EL (cell line): ENCODE measurements at regions not wholly inside any gene's neighbourhood (a gene's known extent, or its start where the extent isn't known, plus 50 kb on each side); places are given as distances from the start of the nearest gene placed in this dataset.
A peak's percentile ranks its signal among the peaks of the same experiment; 100 is the strongest.

Experiments
- DNase-seq: peaks from one replicate; pipeline ENCODE4 v3.0.0-alpha.2; 2016

DNA sequence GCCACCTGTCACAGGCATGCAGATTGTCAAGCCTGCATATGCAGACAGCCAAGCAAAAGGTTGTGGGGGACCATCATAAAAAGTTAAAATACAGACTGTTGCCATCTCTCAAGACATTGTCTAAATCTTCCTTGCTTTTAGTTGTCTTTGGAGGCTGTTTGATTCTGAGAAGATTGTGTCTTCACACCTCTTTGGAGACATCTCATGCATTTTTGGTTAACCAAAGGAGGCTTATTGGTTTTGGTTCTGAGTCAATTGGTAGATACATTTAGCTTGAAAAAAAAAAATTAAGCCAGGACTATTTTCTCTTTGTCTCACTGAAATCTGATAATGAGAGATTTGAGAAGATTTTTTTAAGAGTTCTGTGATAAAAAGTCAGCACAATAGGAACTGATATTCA lies 217.6 kb downstream of the LYPLAL1 start:
- no peak for DNase-seq

DNA sequence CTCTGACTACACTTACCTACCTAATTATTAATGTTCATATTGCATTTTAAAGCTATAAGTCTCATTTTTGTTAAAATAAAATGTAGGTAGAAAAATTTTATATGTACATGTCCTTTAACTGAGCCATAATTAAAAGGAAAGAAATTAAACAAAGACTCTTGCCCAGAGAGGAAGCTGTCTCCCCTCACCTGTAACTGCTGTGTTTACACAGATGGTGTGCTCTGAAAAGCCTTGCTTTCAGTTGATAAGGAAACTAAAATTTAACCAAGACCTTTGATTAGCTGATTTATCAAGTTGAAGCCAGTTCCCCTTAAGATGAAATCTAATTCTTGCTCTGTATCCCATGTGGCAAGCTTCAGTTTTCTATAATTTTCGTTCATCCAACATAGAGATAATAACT lies 213.5 kb downstream of the LYPLAL1 start:
- DNase-seq = no peak

DNA sequence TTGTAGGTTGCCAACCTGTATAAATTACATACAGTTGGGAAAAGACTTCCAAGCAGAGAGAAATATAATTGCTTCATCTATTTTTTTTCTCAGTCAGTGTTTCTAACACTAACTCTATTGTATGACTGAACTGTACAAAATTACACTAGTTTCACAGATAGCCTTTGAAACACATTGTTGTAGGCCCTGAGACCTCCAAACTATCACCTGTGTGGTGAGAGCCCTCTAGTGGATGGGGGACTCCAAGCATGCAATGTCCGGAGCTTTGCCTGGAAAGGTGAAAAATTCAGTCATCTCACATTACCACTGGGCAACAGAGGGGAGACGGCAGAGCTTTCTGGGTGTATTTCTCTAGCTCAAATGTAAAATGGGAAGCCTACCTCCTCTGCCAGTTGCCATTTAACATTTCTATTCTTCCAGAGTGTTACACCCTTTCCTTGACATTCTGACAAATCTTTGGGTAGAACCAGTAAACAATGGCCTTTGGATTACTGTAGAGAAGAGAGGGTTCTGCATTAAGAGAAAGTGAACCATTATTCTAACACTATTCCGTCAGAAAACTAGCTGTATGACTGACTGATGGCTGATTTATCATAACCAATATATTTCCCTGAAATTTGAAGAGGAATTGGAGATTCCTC lies 212.2 kb downstream of the LYPLAL1 start:
- peak; percentile 69 for DNase-seq

DNA sequence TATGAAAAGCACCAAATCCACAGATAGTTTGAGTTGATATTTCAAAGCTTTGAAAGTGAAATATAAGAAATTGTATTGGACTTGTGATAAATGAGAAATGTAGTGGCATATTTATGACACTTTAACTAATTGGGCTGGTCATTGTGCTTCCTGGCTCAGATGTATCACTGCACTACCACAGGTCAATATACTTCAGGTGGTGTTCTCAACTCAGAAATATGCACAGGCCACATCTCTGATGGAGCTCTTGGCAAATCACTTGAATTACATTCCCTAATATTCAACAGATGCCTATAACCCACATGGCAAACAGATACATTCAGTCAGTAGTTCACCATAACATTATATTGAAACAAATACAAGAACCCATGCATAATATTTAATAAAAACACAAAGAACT lies 209.6 kb downstream of the LYPLAL1 start:
- DNase-seq = no peak

DNA sequence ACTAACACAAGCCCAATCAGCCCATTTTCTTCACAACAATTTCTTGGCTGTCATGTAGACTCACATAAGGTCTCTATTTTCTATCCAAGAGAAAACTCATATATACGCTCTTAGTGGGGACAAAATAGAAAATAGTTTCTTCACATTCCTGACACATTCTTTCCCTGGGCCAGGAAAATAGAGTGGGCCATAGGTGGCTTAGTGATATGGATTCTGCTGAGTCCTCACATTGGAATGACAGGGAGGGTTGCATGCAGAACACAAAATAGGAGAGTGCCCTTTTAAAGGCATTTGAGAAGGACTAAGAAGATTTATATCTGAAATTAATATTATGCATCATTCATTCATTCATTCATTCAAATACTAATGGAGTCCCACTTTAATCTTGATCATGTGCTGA lies 207.7 kb downstream of the LYPLAL1 start:
- peak; percentile 13 for DNase-seq

DNA sequence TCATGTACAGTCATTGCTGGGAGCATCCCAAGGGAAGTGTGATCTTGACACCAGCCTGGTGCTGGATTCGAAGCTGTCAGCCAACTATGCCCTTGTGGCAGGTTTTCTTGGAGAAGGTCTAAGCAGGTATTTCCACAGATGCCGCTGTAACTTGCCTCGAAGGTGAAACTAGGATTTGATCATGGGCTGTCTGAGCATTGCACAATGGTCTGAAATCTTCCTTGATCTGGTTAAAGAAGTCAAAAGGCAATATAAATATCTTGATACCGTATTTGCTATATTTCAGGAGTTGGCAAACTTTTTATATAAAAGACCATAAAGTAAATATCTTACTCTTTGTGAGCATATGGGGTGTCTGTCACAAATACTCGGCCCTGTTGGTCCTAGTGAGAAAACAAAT lies 206.8 kb downstream of the LYPLAL1 start:
- no peak for DNase-seq

DNA sequence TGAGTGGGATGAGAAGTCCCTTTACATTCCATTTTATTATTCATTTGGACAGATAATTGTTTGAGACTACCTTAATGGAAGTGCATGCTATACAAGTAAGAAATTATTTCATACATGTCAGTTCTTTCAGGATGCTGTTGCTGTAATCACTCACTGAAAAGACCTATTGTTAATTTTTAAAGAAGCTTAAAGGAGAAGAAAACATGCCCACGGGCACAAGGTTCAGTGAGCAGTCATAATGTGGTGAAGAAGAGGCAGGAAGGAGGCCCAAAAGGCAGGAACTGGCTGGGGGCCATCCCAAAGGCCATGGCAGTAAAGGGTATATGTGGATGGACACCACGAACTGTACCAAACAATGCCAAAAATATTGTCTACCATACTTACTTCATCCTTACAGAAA lies 206.0 kb downstream of the LYPLAL1 start:
- DNase-seq = no peak

DNA sequence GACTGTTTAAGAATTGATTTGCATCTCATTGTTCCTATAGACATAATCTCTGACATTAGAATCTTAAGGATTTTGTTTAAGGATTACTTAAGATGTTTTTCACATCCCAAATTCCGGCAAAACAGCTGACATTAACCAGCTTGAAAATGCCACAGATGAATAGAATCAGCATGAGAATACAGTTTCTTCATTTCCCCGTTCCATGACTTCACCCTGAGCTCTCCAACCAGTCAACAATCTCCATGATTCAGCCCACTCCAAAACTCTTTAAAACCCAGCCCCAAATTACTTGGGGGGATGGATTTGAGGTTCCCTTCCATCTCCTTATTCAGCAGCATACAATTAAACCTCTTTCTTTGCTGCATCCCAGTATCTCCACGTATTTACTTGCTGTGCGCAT lies 201.0 kb downstream of the LYPLAL1 start:
- DNase-seq = no peak

DNA sequence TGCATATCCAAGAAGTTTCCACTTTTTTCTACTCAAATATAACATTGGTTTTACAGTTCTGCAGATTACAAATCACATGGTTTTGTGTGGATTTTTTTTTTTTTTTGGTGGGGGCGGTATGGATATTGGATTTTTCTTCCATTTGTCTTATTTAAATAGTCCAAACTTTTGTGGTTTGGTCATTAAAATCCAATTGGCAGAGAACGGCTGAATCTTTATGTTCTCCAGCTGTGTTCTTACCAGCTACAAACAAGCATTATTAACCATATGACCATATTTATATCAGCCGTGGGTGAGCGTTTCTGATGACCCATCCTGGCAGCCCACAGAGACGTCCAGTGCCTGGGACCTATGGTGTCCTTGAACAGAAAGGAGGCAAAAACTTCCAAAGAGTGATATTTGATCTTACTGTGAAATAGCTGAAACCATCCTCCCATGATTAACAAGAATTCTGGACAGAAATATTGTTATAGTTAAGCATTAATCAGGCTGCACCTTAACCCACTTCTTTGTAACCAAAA lies 200.4 kb downstream of the LYPLAL1 start:
- no peak for DNase-seq

DNA sequence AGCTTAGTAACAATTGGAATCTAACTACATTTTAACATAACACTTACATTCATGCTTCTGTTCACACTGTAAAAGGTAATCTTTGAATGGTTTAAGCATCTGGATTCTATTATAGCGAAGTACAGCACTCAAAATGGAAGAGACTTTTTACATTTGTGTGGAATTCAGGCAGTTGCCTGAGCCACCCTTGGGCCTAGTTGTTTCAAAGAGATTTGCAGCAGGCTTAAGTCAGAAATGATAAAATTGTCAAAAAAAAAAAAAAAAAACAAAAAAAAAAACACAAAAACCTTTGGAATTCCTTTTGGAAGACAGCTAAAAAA lies 199.9 kb downstream of the LYPLAL1 start:
- no peak for DNase-seq

DNA sequence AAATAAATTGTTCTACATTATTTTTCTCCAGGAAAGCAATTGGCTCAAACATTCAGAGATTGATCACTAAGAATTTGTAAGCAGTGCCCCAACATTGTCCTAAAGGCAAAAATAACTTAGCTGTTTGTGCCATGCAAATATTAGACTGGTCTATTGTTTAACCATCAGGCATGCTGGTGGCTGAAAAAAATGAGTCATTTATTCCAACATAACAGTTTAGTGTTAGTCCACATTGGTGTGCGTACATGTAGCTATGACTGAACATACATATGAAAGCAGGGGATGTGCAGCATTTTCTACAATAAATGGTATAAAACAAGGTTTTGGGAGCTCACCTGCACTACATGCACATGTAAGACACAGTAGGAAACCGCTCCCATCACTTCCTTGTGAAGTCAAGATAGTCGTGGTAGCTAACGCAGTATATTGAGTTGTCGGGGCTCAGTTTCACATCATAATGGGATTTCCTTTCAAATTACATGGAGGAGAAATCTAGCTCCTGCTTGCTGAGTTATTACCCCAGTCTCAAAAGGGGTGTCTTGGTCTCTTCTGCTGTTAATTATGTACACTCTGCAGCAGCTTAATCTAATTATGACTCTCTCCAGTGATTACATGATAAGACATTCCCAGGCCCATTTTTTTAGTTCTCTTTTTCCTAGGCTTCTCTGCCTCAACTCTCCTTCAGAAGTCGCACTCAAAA lies 199.4 kb downstream of the LYPLAL1 start:
- DNase-seq = no peak

DNA sequence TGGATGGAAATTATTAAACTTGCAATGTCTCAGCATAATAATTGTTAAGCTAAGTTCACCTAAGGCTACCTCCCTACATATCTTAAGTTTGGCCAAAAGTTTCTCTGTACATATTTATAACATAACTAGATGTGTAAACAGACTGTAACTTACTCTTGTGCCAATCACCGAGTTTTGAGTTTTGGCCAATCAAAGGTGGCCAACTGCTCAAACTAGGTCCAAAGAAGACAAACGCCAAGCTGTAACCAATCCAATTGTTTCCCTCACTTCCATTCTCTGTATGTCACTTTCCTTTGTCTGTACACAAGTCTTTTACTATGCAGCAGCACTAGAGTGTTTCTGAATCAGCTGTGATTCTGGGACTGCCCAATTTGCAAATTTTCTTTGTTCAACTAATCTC lies 197.8 kb downstream of the LYPLAL1 start:
- no peak for DNase-seq

DNA sequence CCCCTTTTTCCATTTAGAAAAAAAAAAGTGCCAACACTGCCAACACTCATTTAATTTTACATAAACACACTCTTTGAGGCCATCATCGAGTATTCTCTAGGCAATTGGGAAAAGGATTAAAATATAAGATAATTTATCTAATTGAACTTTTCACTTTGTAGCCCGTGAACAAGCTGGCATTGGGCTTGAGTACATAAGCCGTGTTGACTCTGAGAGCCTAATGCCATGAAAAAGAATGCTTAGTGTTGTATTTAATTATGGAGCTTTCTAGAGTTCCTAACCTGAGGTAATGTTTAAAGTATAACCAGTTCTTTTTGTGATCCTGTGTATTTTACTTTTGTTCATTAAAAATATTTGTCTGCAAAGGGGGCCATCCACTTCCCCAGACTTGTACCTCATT lies 193.8 kb downstream of the LYPLAL1 start:
- DNase-seq = no peak

DNA sequence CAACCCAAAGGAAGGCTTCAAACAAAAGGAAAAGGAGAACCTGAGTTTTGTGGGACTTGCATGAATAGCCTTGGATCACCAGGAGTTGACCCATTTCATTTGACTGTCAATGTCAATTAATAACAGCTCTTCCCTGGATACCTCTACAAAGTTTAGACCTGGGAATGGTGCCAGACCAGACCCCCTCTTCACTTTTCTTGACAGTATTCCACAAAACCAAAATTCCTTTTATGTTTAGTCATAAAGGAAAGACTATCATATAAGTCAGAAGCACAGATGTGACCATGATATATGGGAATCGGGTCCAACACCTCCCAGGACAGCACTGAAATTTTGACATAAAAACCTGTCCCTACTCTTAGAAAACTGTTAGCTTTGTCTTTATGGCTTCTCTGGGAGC lies 191.8 kb downstream of the LYPLAL1 start:
- DNase-seq = peak; percentile 34

DNA sequence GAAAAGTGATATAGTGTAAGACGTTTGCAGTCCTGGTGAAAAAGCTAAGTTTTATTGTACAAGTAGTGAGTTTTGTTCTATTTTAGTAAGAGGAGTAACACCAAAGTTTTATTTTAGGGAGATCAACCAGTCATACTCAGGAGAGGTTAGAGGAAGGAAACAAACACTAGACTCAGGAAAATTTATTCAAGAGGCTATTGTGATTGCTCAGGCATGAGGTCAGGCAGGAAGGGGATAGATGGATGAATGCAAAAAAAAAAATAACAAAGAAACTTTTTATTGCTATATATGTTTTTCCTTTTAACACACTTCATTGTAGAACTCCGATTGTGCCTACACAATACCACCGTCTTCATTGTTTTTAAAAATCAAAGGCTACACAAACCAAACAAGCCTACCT lies 189.0 kb downstream of the LYPLAL1 start:
- no peak for DNase-seq

DNA sequence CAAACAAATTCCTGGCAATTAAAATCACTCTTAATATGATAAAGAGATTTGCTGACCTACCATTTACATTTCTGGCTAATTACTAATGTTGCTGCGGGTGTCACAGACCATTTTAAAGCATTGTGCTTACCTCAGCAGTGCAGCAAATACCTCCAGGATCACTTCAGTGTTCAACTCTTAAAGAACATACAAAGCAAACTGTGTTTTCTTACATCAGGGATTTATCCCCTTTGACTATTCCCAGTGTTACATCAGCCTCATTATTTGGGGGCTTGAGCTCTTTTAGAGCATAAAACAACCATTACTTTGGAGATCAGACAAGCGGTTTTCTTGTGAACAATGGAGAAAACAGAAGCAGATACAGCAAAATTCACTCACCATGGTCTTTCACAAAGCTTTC lies 185.4 kb downstream of the LYPLAL1 start:
- DNase-seq = no peak

DNA sequence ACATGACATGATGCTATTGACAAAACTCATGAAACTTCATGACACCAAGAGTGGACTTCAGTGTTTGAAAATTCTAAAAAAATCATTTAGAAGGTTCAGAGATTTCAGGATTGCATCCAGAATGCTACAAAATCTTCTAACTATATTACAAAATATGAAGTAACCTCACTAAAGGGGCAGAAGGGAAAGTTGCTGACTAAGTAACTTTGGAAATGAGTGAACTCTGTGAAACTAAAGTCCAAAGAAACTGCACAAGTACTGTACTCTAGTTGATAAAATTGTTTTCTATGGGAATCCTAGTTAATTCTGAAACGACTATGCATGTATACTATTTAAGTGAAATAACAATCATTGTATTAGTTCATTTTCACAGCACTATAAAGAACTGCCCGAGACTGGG lies 184.4 kb downstream of the LYPLAL1 start:
- no peak for DNase-seq

DNA sequence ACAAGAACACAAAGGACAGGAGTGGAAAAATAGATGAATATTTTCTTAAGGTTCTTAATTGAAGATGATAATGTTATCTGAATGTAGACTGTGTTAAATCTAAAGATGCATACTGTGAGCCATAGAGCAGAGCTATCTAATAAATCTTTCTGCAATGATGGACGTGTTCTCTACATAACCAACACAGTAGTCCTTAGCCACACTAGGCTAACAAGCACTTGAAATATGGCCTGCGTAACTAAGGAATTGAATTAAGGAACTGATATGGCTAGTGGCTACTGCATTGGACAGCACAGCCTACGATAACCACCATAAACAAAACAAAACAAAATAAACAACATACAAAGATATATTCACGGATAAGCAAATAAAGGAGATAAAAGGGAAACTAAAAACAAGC lies 181.3 kb downstream of the LYPLAL1 start:
- DNase-seq = no peak

DNA sequence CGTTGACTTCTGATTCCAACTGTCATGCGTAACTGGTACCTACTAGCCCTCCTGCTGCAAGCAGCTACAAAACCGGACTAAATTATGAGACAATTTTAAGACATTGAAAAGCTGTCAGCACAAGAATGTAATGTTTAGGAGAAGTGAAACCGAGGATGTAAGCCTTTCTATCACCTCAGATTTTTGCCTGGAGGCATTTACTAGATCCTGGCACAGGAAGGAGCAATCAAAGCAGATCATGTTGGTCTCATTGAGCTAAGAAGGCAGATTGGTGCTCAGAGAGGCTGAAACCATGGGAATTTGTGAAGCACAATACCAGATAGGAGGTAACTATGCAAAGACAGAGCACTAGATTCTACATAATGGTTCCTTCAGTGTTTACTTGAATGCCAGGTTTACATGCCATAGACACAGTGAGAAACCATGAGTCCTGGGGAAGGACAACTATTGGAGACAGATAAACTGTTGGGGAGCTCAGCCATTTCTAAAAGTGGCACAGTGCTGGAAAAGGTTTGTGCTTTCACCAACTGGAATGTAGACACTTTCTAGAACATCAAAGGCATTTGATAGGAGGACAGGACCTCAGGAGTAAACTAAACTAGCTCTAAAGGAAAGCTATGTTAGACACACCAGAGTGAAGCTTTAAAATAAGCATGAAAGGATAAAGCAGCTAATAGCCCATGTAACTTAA lies 179.4 kb downstream of the LYPLAL1 start:
- no peak for DNase-seq

DNA sequence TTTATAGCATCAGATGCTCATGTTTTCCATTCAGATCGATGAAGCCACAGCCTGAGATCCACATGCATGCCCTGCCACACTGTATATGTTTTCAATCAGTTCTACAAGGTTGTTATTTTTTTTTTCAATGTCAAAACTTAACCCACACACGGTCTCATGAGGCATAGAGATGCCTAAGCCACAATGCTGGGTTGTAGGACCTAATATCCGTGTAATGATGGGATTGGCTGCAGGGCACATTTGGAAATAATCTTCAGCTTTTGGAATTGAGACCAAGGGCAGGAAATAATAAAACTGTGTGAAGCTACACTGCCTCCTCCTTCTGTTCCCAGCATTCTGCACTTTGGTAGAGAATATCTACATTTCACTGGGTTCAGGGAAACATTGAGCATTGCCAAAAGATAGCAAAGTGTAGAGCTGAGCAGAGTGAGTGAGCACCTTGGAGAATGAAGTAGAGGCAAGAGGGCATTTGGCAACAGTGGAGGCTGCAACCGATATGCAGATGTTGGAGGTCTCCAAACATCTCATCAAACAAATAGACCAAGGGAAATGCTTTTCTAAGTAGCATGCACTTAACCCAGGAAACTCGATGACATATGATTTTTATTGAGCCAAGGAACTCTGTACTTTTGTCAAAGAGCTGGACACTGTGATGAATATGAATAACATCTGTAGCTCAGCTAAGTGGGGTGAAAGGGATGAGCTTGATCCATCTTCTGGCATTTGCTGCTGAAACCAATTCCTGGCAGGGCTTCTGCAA lies 176.7 kb downstream of the LYPLAL1 start:
- DNase-seq = no peak

DNA sequence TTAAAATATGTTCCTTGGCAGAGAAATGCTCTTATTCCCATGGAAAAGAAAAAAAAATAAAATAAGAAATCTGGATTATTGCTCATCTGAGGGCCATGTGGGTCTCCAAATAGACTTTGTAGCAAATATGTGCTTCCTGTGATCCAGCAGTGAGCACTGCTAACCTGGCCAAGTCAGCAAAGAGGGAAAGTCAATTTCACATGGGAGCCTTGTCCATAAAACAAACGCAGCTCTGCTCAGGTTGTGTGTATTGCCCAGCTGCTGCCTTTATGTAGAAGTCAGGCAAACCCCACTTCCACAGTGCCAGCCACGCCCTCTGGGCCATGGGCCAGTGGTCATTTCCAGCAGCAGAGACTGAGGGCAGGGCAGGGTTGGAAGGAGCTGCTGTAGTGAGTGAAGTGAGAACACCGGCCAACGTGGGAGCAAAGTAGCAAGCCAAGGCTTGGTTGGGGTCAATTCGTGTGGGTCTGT lies 174.3 kb downstream of the LYPLAL1 start:
- DNase-seq = no peak

DNA sequence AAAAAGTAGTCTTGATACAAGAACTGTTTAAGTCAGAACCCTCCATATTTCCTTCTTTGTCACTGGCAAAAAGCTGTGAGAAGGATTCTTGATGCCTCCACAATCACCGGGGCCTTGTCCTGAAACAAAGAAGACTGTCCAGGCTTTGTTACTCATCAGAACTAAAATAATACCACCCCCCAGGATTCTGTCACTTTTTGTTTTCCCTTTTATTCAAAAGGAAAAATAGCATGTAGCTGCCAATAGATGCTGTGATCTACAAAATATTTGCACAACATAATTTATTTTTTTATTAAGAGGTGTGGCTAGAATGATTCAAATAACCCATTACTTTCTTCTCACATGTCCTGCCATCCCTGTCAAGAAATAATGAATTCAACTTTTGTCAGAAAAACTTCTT lies 173.7 kb downstream of the LYPLAL1 start:
- DNase-seq = no peak

DNA sequence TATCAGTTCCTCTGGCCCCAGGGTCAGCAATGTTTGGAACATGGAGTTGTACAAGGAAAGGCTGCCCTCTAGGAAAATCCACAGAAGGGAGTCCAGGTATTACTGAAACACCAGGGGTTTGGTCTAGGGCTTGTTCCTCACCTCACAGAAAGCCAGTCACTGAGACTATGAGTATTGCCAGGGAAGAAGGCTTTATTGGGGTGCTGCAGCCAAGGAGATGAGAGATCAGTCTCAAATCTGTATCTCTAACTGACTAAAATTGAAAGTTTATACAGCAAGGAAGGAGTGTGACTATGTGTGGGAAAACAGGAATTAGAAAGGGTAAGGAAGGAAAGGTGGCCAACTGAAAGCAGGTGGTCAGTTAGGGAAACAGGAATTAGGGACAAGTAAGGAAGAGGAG lies 172.3 kb downstream of the LYPLAL1 start:
- DNase-seq = no peak

DNA sequence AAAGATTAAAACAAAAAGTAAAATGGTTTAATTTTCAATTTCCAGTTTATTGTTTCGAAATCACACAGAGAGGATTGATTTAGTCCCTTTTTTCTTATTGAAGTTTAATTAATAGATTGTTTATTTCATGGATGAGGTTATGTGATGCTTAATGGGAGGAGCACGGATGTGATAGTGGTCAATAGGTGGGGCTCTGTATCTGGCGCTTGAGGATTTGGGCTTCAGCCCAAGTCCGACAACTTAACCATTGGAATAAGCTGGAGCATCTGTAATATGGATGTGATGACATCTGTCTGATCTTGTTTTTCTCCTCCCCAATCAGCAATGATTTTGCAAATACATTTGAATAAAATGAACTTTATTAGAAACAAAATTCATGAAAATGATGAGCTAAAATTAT lies 169.2 kb downstream of the LYPLAL1 start:
- no peak for DNase-seq
